H54 (cell line): ENCODE measurements at regions not wholly inside any gene's neighbourhood (a gene's known extent, or its start where the extent isn't known, plus 50 kb on each side); places are given as distances from the start of the nearest gene placed in this dataset.
A peak's percentile ranks its signal among the peaks of the same experiment; 100 is the strongest.

ENCODE experiments used
- DNase-seq: peaks from one replicate; pipeline ENCODE4 v3.0.0; 2011; ENCODE audit warnings: low spot score, mixed read lengths; ENCODE audit not compliant: insufficient read length
- FAIRE-seq: peaks from 3 replicates; lab custom pipeline; 2011; peaks lifted over from hg19 to GRCh38; lab: Jason Lieb, UNC
- POLR2A ChIP-seq: IDR thresholded peaks from 2 replicates; pipeline ENCODE4 v1.6.1; 2011; ENCODE audit warnings: low read depth, mild to moderate bottlenecking, low read length

- no peak for DNase-seq
- TF ChIP-seq POLR2A: no peak
- FAIRE-seq: no peak
Measured at GRCh38 chr6:12422848-12423247, 132.7 kb downstream of the EDN1 start.

GRCh38 chr6:12423832-12424231 lies 133.7 kb downstream of the EDN1 start:
- no peak for TF ChIP-seq POLR2A
- DNase-seq (no peak), FAIRE-seq (no peak)

DNA sequence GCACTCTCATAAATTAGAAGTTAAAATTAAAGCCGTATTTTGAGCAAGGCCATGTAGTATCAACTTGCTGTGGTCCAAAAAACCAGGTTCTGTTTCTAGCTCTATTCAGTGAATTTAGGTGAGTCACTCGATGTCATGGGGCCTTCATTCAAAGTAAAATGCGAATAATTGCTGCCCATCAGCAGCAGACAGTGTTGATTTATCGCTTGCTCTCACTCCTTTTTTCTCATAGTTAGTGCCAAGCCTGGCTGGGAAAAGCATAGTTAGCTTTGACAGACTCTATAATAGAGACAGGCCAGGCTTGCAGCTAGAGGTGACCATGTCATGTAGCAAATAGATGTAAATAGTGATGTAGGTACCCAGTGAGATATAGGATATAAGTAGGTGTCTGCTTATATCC lies 136.0 kb downstream of the EDN1 start:
- DNase-seq: no peak
- no peak for FAIRE-seq
- TF ChIP-seq POLR2A: no peak

- FAIRE-seq: no peak
- no peak for DNase-seq
- no peak for TF ChIP-seq POLR2A
Measured at GRCh38 chr6:12431023-12431422, 140.9 kb downstream of the EDN1 start.

GRCh38 chr6:12436224-12436623 lies 146.1 kb downstream of the EDN1 start:
- DNase-seq (no peak), FAIRE-seq (no peak)
- TF ChIP-seq POLR2A: no peak

- TF ChIP-seq POLR2A: no peak
- DNase-seq: no peak
- FAIRE-seq: no peak
Measured at GRCh38 chr6:12436683-12437082, 146.5 kb downstream of the EDN1 start.

GRCh38 chr6:12439296-12439695 lies 149.1 kb downstream of the EDN1 start:
- TF ChIP-seq POLR2A: no peak
- FAIRE-seq (no peak), DNase-seq (no peak)

DNA sequence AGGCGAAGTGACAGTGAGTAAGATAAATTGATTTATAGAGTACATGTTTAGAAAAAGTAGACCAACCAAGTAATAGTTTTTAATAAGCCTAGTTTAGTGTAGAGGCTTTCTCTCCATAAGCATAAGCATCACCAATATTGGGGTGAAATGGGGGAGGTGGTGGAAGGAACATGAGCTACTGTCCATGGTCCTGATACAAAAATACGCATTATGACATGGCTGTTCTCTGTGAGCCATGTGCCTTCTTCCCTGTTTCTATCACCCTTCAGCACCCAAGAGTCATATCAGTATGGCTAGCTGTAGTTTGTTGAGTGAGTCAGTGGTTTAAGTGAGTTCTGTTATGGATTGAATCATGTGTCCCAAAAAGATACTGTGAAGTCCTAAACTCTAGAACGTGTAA lies 150.8 kb downstream of the EDN1 start:
- TF ChIP-seq POLR2A: no peak
- DNase-seq (no peak), FAIRE-seq (peak; percentile 41)

DNA sequence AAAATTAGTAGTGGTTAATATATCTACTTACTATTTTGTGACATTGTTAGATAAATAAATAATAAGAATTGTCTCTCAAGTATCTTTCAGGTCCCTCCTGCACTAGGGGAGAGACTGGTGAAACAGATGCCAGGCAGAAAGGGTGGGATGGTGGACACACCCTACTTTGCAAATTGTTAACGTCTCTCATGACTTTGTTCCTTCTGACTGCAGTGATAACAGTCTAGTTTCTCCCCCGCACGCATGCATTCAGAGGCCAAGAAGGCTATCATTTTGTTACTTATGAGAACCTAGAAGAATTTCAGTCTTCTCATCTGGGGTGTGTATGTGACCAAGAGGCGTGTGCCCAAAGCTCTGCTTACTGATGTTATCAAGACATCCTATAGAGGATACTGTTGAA lies 152.3 kb downstream of the EDN1 start:
- no peak for TF ChIP-seq POLR2A
- FAIRE-seq (no peak), DNase-seq (no peak)

GRCh38 chr6:12446394-12446793 lies 156.2 kb downstream of the EDN1 start:
- DNase-seq (no peak), FAIRE-seq (peak; percentile 20)
- no peak for TF ChIP-seq POLR2A

- FAIRE-seq: no peak
Measured at GRCh38 chr6:12449447-12449846, 159.3 kb downstream of the EDN1 start.

GRCh38 chr6:12450467-12450866 lies 160.3 kb downstream of the EDN1 start:
- DNase-seq (no peak), FAIRE-seq (no peak)
- TF ChIP-seq POLR2A: no peak

More at GRCh38 chr6:12449447-12449846, 159.3 kb downstream of the EDN1 start:
- no peak for DNase-seq
- no peak for TF ChIP-seq POLR2A

GRCh38 chr6:12456343-12456742 lies 166.2 kb downstream of the EDN1 start:
- no peak for TF ChIP-seq POLR2A

DNA sequence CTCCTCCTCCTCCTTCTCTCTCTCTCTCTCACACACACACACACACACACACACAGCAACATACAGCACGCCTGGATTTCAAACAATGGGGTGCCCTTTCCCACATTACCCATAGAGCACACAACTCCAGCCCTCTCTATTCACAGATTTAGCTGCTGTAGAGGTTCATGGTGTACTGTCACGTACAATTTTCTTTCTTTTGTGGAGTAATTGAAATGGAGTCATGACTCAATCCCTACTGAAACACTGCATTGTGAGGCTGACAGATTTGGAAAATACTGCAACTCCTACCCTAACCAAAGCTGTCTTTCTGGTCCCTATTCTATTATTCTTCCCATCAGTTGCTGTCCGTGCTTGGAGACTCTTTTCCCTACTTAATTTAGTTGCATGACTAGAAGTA lies 166.9 kb downstream of the EDN1 start:
- FAIRE-seq (no peak), DNase-seq (no peak)
- TF ChIP-seq POLR2A: no peak

More at GRCh38 chr6:12456343-12456742, 166.2 kb downstream of the EDN1 start:
- no peak for FAIRE-seq
- no peak for DNase-seq

- no peak for TF ChIP-seq POLR2A
- DNase-seq (no peak), FAIRE-seq (peak; percentile 11)
Measured at GRCh38 chr6:12458558-12458957, 168.4 kb downstream of the EDN1 start.
